ENCODE measurements at regions not wholly inside any gene's neighbourhood (a gene's known extent, or its start where the extent isn't known, plus 50 kb on each side); places are given as distances from the start of the nearest gene placed in this dataset.

- no peak for TF ChIP-seq PHF8 (CRISPR knock-in tag; IDR thresholded peaks at IDR 0.05)
- TF ChIP-seq FOXM1 (CRISPR knock-in tag; IDR thresholded peaks at IDR 0.05): no peak
- no peak for TF ChIP-seq ZBTB7A (CRISPR knock-in tag; IDR thresholded peaks at IDR 0.05)
- TF ChIP-seq CTCF (CRISPR knock-in tag; IDR thresholded peaks at IDR 0.05): no peak
- no peak for TF ChIP-seq ZNF513 (CRISPR knock-in tag; conservative IDR thresholded peaks at IDR 0.05)
- no peak for TF ChIP-seq CBX5 (CRISPR knock-in tag; IDR thresholded peaks at IDR 0.05; ENCODE audit: borderline replicate concordance)
- TF ChIP-seq, protein P1, sequence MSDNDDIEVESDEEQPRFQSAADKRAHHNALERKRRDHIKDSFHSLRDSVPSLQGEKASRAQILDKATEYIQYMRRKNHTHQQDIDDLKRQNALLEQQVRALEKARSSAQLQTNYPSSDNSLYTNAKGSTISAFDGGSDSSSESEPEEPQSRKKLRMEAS (IDR thresholded peaks at IDR 0.05): no peak
- no peak for TF ChIP-seq SIX4 (CRISPR knock-in tag; IDR thresholded peaks at IDR 0.05)
- TF ChIP-seq, protein P2, sequence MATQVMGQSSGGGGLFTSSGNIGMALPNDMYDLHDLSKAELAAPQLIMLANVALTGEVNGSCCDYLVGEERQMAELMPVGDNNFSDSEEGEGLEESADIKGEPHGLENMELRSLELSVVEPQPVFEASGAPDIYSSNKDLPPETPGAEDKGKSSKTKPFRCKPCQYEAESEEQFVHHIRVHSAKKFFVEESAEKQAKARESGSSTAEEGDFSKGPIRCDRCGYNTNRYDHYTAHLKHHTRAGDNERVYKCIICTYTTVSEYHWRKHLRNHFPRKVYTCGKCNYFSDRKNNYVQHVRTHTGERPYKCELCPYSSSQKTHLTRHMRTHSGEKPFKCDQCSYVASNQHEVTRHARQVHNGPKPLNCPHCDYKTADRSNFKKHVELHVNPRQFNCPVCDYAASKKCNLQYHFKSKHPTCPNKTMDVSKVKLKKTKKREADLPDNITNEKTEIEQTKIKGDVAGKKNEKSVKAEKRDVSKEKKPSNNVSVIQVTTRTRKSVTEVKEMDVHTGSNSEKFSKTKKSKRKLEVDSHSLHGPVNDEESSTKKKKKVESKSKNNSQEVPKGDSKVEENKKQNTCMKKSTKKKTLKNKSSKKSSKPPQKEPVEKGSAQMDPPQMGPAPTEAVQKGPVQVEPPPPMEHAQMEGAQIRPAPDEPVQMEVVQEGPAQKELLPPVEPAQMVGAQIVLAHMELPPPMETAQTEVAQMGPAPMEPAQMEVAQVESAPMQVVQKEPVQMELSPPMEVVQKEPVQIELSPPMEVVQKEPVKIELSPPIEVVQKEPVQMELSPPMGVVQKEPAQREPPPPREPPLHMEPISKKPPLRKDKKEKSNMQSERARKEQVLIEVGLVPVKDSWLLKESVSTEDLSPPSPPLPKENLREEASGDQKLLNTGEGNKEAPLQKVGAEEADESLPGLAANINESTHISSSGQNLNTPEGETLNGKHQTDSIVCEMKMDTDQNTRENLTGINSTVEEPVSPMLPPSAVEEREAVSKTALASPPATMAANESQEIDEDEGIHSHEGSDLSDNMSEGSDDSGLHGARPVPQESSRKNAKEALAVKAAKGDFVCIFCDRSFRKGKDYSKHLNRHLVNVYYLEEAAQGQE (IDR thresholded peaks at IDR 0.05; ENCODE audit: borderline replicate concordance in 1 of 2, low read depth in 1 of 2, low read length in 2 of 2): no peak
- no peak for TF ChIP-seq PBX3 (CRISPR knock-in tag; IDR thresholded peaks at IDR 0.05; ENCODE audit: borderline replicate concordance)
- no peak for TF ChIP-seq FLYWCH1 (CRISPR knock-in tag; IDR thresholded peaks at IDR 0.05)
Measured at GRCh38 chrX:7372825-7373525, 225.0 kb upstream of the PUDP start.

All from HepG2 (cell line).